ENCODE measurements at regions not wholly inside any gene's neighbourhood (a gene's known extent, or its start where the extent isn't known, plus 50 kb on each side); places are given as distances from the start of the nearest gene placed in this dataset.

DNA sequence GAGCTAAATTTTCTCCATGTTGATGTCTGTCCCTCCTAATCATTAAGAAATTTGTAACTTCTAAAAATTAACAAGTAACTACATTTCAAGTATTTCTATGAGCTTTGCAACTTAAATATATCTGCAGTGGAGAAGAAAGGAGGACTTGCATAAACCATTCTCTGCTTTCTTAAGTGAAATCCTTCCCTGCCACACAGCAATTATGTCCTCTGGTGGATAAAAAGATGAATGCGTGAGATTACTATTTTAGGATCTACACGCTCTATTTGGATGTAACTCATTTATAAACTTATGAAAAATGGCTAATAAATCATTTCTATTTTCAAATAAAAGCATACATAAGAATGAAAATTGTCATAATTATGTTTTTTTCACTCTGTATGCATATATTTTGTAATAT lies 338.0 kb upstream of the PTCHD4 start:
- no peaks in the 10 kb centered on the region for H3K36me3 ChIP-seq (ENCODE audit: insufficient read depth in 1 of 2, low read depth in 1 of 2)
- intact Hi-C loops (cut with DNase I), result no loop called here
- no peak overlapping the region for H3K27ac ChIP-seq
- WGBS, 3 donors, result 85 to 91% (median 86%) methylated on average over 2 of the region's 2 CpGs
- DNase-seq (no peak), ATAC-seq (no peak)
- H3K4me1 ChIP-seq, result no peaks in the 10 kb centered on the region
- H3K4me3 ChIP-seq, result no peak overlapping the region
- H3K27me3 ChIP-seq (ENCODE audit: insufficient read depth in 3 of 3, low read length in 2 of 3), result no peaks in the 10 kb centered on the region
- peaks cover 5% of the 10 kb centered on the region for H3K9me3 ChIP-seq
- TF ChIP-seq, protein P1, sequence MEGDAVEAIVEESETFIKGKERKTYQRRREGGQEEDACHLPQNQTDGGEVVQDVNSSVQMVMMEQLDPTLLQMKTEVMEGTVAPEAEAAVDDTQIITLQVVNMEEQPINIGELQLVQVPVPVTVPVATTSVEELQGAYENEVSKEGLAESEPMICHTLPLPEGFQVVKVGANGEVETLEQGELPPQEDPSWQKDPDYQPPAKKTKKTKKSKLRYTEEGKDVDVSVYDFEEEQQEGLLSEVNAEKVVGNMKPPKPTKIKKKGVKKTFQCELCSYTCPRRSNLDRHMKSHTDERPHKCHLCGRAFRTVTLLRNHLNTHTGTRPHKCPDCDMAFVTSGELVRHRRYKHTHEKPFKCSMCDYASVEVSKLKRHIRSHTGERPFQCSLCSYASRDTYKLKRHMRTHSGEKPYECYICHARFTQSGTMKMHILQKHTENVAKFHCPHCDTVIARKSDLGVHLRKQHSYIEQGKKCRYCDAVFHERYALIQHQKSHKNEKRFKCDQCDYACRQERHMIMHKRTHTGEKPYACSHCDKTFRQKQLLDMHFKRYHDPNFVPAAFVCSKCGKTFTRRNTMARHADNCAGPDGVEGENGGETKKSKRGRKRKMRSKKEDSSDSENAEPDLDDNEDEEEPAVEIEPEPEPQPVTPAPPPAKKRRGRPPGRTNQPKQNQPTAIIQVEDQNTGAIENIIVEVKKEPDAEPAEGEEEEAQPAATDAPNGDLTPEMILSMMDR (IDR thresholded peaks at IDR 0.05), result no peak

DNA sequence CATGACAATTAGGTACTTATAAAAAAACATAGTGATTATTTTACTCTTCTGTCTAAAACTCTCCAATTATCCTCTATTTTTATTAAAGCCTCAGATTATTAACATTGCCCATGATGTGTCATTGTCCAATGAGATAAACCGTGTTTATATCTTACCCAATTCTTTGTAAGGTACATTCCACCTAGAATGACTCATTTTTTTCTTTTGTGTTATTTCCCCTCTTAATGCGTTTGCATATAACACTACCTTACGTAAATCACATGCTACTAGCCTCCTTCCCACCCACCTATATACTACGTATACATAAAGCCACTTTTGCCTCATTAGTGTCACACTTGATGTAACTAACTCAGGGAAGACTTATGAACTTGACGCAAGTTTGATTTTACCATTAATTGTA lies 336.3 kb upstream of the PTCHD4 start:
- H3K9me3 ChIP-seq, result peaks cover 5% of the 10 kb centered on the region
- ATAC-seq (no peak), DNase-seq (no peak)
- intact Hi-C loops (cut with DNase I), result no loop called here
- TF ChIP-seq, protein P1 (IDR thresholded peaks at IDR 0.05), result no peak
- no peak overlapping the region for H3K4me3 ChIP-seq
- H3K27ac ChIP-seq, result no peak overlapping the region
- no peaks in the 10 kb centered on the region for H3K27me3 ChIP-seq (ENCODE audit: insufficient read depth in 3 of 3, low read length in 2 of 3)
- no peaks in the 10 kb centered on the region for H3K36me3 ChIP-seq (ENCODE audit: insufficient read depth in 1 of 2, low read depth in 1 of 2)
- H3K4me1 ChIP-seq, result no peaks in the 10 kb centered on the region
- 94 to 95% (median 94%) methylated on average over 5 of the region's 5 CpGs for WGBS, 3 donors

GRCh38 chr6:48429610-48430009 lies 318.6 kb upstream of the PTCHD4 start:
- no peak overlapping the region for H3K4me3 ChIP-seq
- intact Hi-C loops (cut with DNase I), result no loop called here
- no peaks in the 10 kb centered on the region for H3K27me3 ChIP-seq (ENCODE audit: insufficient read depth in 3 of 3, low read length in 2 of 3)
- no peaks in the 10 kb centered on the region for H3K4me1 ChIP-seq
- H3K27ac ChIP-seq, result no peak overlapping the region
- no peak for DNase-seq
- H3K36me3 ChIP-seq (ENCODE audit: insufficient read depth in 1 of 2, low read depth in 1 of 2), result no peaks in the 10 kb centered on the region
- TF ChIP-seq, protein P1 (IDR thresholded peaks at IDR 0.05), result no peak
- no peak for ATAC-seq
- H3K9me3 ChIP-seq, result no peaks in the 10 kb centered on the region

- Histone ChIP-seq H3K36me3 (ENCODE audit: insufficient read depth in 1 of 2, low read depth in 1 of 2) (no peaks in the 10 kb centered on the region), H3K9me3 (no peaks in the 10 kb centered on the region), H3K4me1 (no peaks in the 10 kb centered on the region), H3K4me3 (no peak overlapping the region), H3K27ac (no peak overlapping the region), H3K27me3 (ENCODE audit: insufficient read depth in 3 of 3, low read length in 2 of 3) (no peaks in the 10 kb centered on the region)
- TF ChIP-seq, protein P1 (IDR thresholded peaks at IDR 0.05), result no peak
- intact Hi-C loops (cut with DNase I), result no loop called here
- no peak for ATAC-seq
- DNase-seq, result no peak
Measured at GRCh38 chr6:48429021-48429420, 318.0 kb upstream of the PTCHD4 start.

DNA sequence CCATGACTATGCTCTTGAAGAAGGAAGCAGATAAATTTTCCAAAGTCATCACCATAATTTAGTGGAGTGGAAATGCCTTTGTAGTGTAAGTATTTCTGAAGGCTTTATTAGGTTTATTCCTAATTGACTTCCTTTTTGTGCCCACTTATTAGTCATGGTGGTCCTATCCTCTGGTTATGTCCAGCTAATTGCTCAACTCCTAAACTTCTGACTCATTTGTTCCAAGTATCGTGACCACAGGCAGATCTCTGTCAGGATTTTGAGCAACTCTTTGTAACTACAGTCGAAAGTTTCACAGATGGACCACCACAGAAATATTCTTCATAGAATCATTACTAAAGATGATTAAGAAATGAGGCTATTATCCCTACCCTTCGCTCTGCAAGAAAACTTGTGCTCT lies 315.6 kb upstream of the PTCHD4 start:
- ATAC-seq, result no peak
- no peak for DNase-seq
- TF ChIP-seq, protein P1 (IDR thresholded peaks at IDR 0.05), result no peak
- Histone ChIP-seq H3K36me3 (ENCODE audit: insufficient read depth in 1 of 2, low read depth in 1 of 2) (no peaks in the 10 kb centered on the region), H3K27ac (no peak overlapping the region), H3K4me3 (no peak overlapping the region), H3K9me3 (no peaks in the 10 kb centered on the region), H3K27me3 (ENCODE audit: insufficient read depth in 3 of 3, low read length in 2 of 3) (no peaks in the 10 kb centered on the region), H3K4me1 (no peaks in the 10 kb centered on the region)
- WGBS, 3 donors, result 71 to 78% (median 76%) methylated on average over 3 of the region's 3 CpGs
- intact Hi-C loops (cut with DNase I), result no loop called here

All from psoas muscle (tissue), 7 donors.